IMR-90 (cell line): ENCODE measurements at regions not wholly inside any gene's neighbourhood (a gene's known extent, or its start where the extent isn't known, plus 50 kb on each side); places are given as distances from the start of the nearest gene placed in this dataset.

Experiments used
- ATAC-seq: fragments of 200-7000 bp; cut with Tn5 transposase; 2 replicates; pipeline ENCODE4 v1.9.1; 2020; ENCODE audit warnings: low read depth, mild to moderate bottlenecking, moderate library complexity
- BruUV-seq: library from RNA; stranded (reverse); fragments of 400-500 nt; replicated peaks from 2 replicates; lab custom pipeline; 2021; lab: Mats Ljungman, UMichigan
- CTCF ChIA-PET: fragments of 300-600 bp; formaldehyde crosslinking; extraction: SDS; loops from one replicate; lab custom pipeline; 2021; ENCODE audit warnings: antibody characterized with exemption; lab: Yijun Ruan, JAX
- POLR2A ChIA-PET: fragments of 300-600 bp; sonication (Branson Sonifier 250); formaldehyde crosslinking; loops from one replicate; lab custom pipeline; 2022; ENCODE audit warnings: antibody characterized with exemption; ENCODE audit not compliant: unreplicated experiment; lab: Charles Lee
- DNase-seq: peaks from one replicate; pipeline ENCODE4 v3.0.0; 2013
- H2AFZ ChIP-seq: replicated peaks from 2 replicates; pipeline ENCODE3; 2013; ENCODE audit warnings: low read length, mild to moderate bottlenecking; ENCODE audit not compliant: poor library complexity
- H2AK5ac ChIP-seq: 2 replicates; pipeline ENCODE4 v1.6.1; 2013; ENCODE audit warnings: low read depth, low read length, inconsistent platforms
- H2AK9ac ChIP-seq: replicated peaks from 2 replicates; pipeline ENCODE3; 2013; ENCODE audit warnings: mild to moderate bottlenecking, low read depth, low read length, moderate library complexity; ENCODE audit not compliant: poor library complexity
- H2BK120ac ChIP-seq: 2 replicates; pipeline ENCODE4 v1.6.1; 2013; ENCODE audit warnings: low read depth, low read length, inconsistent platforms
- H2BK15ac ChIP-seq: 3 replicates; pipeline ENCODE4 v1.6.1; 2013; ENCODE audit warnings: low read depth, low read length, inconsistent platforms
- H2BK20ac ChIP-seq: 2 replicates; pipeline ENCODE4 v1.6.1; 2013; ENCODE audit warnings: low read depth, mild to moderate bottlenecking, inconsistent platforms, low read length, moderate library complexity
- H2BK5ac ChIP-seq: 2 replicates; pipeline ENCODE4 v1.6.1; 2013; ENCODE audit warnings: mild to moderate bottlenecking, low read depth, low read length, inconsistent platforms; ENCODE audit not compliant: poor library complexity, severe bottlenecking
- H3K14ac ChIP-seq: replicated peaks from 2 replicates; pipeline ENCODE4 v1.6.1; 2013; ENCODE audit warnings: low read depth, low read length, inconsistent platforms
- H3K18ac ChIP-seq: 2 replicates; pipeline ENCODE4 v1.6.1; 2013; ENCODE audit warnings: low read depth, low read length, control low read depth
- H3K23ac ChIP-seq: 2 replicates; pipeline ENCODE4 v1.6.1; 2013; ENCODE audit warnings: low read depth, low read length, inconsistent platforms
- H3K27ac ChIP-seq: 2 replicates; pipeline ENCODE4 v1.5.1; 2013; ENCODE audit warnings: mild to moderate bottlenecking, control low read depth, low read length; ENCODE audit not compliant: insufficient read depth
- H3K27me3 ChIP-seq: 2 replicates; pipeline ENCODE4 v1.6.1; 2013; ENCODE audit warnings: low read length; ENCODE audit not compliant: control insufficient read depth, insufficient read depth
- H3K36me3 ChIP-seq: 2 replicates; pipeline ENCODE4 v1.6.1; 2013; ENCODE audit warnings: low read length, mixed read lengths; ENCODE audit not compliant: control insufficient read depth, insufficient read depth
- H3K4ac ChIP-seq: 2 replicates; pipeline ENCODE4 v1.6.1; 2013; ENCODE audit warnings: low read depth, low read length, inconsistent platforms
- H3K4me1 ChIP-seq: 2 replicates; pipeline ENCODE4 v1.6.1; 2013; ENCODE audit warnings: low read length, mixed read lengths; ENCODE audit not compliant: control insufficient read depth, insufficient read depth
- H3K4me2 ChIP-seq: 2 replicates; pipeline ENCODE4 v1.6.1; 2013; ENCODE audit warnings: low read depth, mild to moderate bottlenecking, control low read depth, low read length, moderate library complexity
- H3K4me3 ChIP-seq: 2 replicates; pipeline ENCODE4 v1.5.1; 2013; ENCODE audit warnings: low read depth, mild to moderate bottlenecking, control low read depth, low read length, moderate library complexity; ENCODE audit not compliant: insufficient read depth
- H3K56ac ChIP-seq: 2 replicates; pipeline ENCODE4 v1.6.1; 2013; ENCODE audit warnings: low read length, inconsistent platforms; ENCODE audit not compliant: insufficient read depth; ENCODE audit errors: extremely low read depth
- H3K79me1 ChIP-seq, 2 experiments: 2 replicates each; pipeline ENCODE4 v1.6.1; 2013; ENCODE audit warnings: low read length in 2 of 2, inconsistent platforms in 1 of 2, low read depth in 1 of 2
- H3K9ac ChIP-seq: 2 replicates; pipeline ENCODE4 v1.6.1; 2013; ENCODE audit warnings: low read depth, low read length, control low read depth
- H3K9me1 ChIP-seq: 2 replicates; pipeline ENCODE4 v1.6.1; 2013; ENCODE audit warnings: low read length, inconsistent platforms; ENCODE audit not compliant: insufficient read depth
- H3K9me3 ChIP-seq: 2 replicates; pipeline ENCODE4 v1.6.1; 2013; ENCODE audit warnings: low read length; ENCODE audit not compliant: control insufficient read depth, insufficient read depth
- H4K20me1 ChIP-seq: 2 replicates; pipeline ENCODE4 v1.6.1; 2013; ENCODE audit warnings: low read length, inconsistent platforms; ENCODE audit not compliant: insufficient read depth
- H4K5ac ChIP-seq: 2 replicates; pipeline ENCODE4 v1.6.1; 2013; ENCODE audit warnings: mild to moderate bottlenecking, low read depth, low read length, control low read depth
- H4K8ac ChIP-seq, 2 experiments: 2 replicates each; pipeline ENCODE4 v1.6.1; 2013; ENCODE audit warnings: low read depth in 2 of 2, low read length in 2 of 2, control low read depth in 1 of 2, inconsistent platforms in 1 of 2
- H4K91ac ChIP-seq: 2 replicates; pipeline ENCODE4 v1.6.1; 2013; ENCODE audit warnings: low read depth, low read length, inconsistent platforms; ENCODE audit not compliant: insufficient read depth
- MAZ ChIP-seq: IDR thresholded peaks from 2 replicates; pipeline ENCODE4 v1.6.1; 2012; ENCODE audit warnings: low read depth, mild to moderate bottlenecking, low read length, improper control_type of control experiment, moderate library complexity, borderline replicate concordance
- WGBS, 2 experiments: methylation state at CpG; one replicate each; pipeline versions ENCODE4 v1.1.5 to v1.1.7; 2013; ENCODE audit warnings: missing lambda C conversion rate in 2 of 2; ENCODE audit not compliant: insufficient read length in 1 of 2; ENCODE audit errors: extremely low coverage in 2 of 2; 5-methylcytosine and 5-hydroxymethylcytosine counted together
- dilution Hi-C: fragments of 300-500 bp; cut with HindIII; formaldehyde crosslinking; loops from one replicate; pipeline ENCODE4 v1.14.3; 2018; ENCODE audit warnings: low sequenced_read_pairs; ENCODE audit not compliant: unreplicated experiment
- in situ Hi-C: fragments of 300-500 bp; cut with MboI; formaldehyde crosslinking; loops from 3 replicates; pipeline ENCODE4 v1.14.3; 2019; ENCODE audit warnings: low sequenced_read_pairs, inconsistent platforms, mixed read lengths
- intact Hi-C: fragments of 100-400 bp; cut with micrococcal nuclease; formaldehyde crosslinking; loops from 2 replicates; pipeline ENCODE4 v1.10.0; 2022

GRCh38 chr13:78410847-78411246 lies 192.5 kb downstream of the POU4F1 start:
- Histone ChIP-seq H4K5ac (no peak overlapping the region), H3K14ac (no peak overlapping the region), H4K20me1 (no peaks in the 10 kb centered on the region), H2BK5ac (no peak overlapping the region), H3K79me1 (no peaks in the 10 kb centered on the region; a peak in 1 of 4 replicates), H3K9ac (no peak overlapping the region), H4K91ac (no peak overlapping the region), H3K4ac (no peak overlapping the region), H3K36me3 (no peaks in the 10 kb centered on the region), H3K23ac (no peak overlapping the region), H3K9me1 (no peaks in the 10 kb centered on the region), H3K4me3 (no peak overlapping the region), H3K56ac (no peak overlapping the region), H3K4me2 (no peak overlapping the region), H2BK120ac (no peak overlapping the region), H3K27me3 (no peaks in the 10 kb centered on the region), H2AFZ (no peak overlapping the region), H3K4me1 (no peaks in the 10 kb centered on the region), H3K9me3 (no peaks in the 10 kb centered on the region), H2AK5ac (no peak overlapping the region), H3K27ac (no peak overlapping the region), H2AK9ac (no peak overlapping the region), H4K8ac (no peak overlapping the region), H2BK20ac (no peak overlapping the region), H2BK15ac (no peak overlapping the region), H3K18ac (no peak overlapping the region)
- DNase-seq = no peak
- BruUV-seq = no TSS peak
- TF ChIP-seq MAZ = no peak
- POLR2A ChIA-PET = no interaction called here
- CTCF ChIA-PET = no interaction called here
- in situ Hi-C loops (no loop called here), dilution Hi-C loops (no loop called here), intact Hi-C loops (no loop called here)
- ATAC-seq = no peak
- no CpG with 5 or more reads among the region's 1 CpG for WGBS, 2 experiments
